ENCODE measurements at regions not wholly inside any gene's neighbourhood (a gene's known extent, or its start where the extent isn't known, plus 50 kb on each side); places are given as distances from the start of the nearest gene placed in this dataset.

DNA sequence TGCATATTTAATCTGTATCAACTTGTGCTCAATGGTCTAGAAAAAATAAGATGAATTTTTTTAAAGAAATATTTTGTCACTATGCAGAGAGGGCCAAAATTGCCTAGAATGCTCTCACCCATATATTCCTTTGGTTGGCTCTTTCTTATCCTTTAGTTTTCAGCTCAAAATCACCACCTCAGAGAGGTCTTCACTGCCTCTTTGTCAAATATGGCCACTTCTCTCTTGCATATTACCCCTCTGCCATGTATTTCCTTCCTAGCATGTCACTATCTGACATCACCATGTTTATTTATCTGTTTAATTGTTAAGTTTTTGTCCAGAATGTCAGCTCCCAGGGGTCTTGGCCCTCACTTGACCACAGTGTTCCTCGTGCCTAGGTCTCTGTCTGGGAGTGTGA lies 535.2 kb upstream of the CDH2 start:
- TF ChIP-seq, protein P1, sequence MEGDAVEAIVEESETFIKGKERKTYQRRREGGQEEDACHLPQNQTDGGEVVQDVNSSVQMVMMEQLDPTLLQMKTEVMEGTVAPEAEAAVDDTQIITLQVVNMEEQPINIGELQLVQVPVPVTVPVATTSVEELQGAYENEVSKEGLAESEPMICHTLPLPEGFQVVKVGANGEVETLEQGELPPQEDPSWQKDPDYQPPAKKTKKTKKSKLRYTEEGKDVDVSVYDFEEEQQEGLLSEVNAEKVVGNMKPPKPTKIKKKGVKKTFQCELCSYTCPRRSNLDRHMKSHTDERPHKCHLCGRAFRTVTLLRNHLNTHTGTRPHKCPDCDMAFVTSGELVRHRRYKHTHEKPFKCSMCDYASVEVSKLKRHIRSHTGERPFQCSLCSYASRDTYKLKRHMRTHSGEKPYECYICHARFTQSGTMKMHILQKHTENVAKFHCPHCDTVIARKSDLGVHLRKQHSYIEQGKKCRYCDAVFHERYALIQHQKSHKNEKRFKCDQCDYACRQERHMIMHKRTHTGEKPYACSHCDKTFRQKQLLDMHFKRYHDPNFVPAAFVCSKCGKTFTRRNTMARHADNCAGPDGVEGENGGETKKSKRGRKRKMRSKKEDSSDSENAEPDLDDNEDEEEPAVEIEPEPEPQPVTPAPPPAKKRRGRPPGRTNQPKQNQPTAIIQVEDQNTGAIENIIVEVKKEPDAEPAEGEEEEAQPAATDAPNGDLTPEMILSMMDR (IDR thresholded peaks at IDR 0.05; ENCODE audit: insufficient read depth, low read length) = no peak
- TF ChIP-seq POLR2AphosphoS5 (IDR thresholded peaks at IDR 0.05; ENCODE audit: low read depth) (no peak), GABPA (IDR thresholded peaks at IDR 0.05; ENCODE audit: low read depth) (no peak), SPI1 (IDR thresholded peaks at IDR 0.05; ENCODE audit: borderline replicate concordance, low read depth) (no peak)
- TF ChIP-seq, protein P2, sequence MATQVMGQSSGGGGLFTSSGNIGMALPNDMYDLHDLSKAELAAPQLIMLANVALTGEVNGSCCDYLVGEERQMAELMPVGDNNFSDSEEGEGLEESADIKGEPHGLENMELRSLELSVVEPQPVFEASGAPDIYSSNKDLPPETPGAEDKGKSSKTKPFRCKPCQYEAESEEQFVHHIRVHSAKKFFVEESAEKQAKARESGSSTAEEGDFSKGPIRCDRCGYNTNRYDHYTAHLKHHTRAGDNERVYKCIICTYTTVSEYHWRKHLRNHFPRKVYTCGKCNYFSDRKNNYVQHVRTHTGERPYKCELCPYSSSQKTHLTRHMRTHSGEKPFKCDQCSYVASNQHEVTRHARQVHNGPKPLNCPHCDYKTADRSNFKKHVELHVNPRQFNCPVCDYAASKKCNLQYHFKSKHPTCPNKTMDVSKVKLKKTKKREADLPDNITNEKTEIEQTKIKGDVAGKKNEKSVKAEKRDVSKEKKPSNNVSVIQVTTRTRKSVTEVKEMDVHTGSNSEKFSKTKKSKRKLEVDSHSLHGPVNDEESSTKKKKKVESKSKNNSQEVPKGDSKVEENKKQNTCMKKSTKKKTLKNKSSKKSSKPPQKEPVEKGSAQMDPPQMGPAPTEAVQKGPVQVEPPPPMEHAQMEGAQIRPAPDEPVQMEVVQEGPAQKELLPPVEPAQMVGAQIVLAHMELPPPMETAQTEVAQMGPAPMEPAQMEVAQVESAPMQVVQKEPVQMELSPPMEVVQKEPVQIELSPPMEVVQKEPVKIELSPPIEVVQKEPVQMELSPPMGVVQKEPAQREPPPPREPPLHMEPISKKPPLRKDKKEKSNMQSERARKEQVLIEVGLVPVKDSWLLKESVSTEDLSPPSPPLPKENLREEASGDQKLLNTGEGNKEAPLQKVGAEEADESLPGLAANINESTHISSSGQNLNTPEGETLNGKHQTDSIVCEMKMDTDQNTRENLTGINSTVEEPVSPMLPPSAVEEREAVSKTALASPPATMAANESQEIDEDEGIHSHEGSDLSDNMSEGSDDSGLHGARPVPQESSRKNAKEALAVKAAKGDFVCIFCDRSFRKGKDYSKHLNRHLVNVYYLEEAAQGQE (IDR thresholded peaks at IDR 0.05; ENCODE audit: insufficient replicate concordance, low read depth) = no peak
